Uterus (tissue), 2 donors: ENCODE measurements at regions not wholly inside any gene's neighbourhood (a gene's known extent, or its start where the extent isn't known, plus 50 kb on each side); places are given as distances from the start of the nearest gene placed in this dataset.

Experiments
- POLR2A ChIP-seq, 2 donors: fragments of 450-650 bp; IDR thresholded peaks; one replicate each; pipeline ENCODE4 v1.6.1; 2016; ENCODE audit warnings: antibody characterized with exemption in 2 of 2, mild to moderate bottlenecking in 1 of 2, moderate library complexity in 1 of 2
- TF ChIP-seq, protein P1 (sequence below), 4 experiments: fragments of 200-600 bp in 2 of 4; fragments of 450-650 bp in 2 of 4; sonication (generic) in 2 of 4; IDR thresholded peaks; one replicate each; pipeline ENCODE4 v1.5.1; 2016 to 2019; ENCODE audit warnings: antibody characterized with exemption in 4 of 4, mild to moderate bottlenecking in 2 of 4, moderate library complexity in 1 of 4

DNA sequence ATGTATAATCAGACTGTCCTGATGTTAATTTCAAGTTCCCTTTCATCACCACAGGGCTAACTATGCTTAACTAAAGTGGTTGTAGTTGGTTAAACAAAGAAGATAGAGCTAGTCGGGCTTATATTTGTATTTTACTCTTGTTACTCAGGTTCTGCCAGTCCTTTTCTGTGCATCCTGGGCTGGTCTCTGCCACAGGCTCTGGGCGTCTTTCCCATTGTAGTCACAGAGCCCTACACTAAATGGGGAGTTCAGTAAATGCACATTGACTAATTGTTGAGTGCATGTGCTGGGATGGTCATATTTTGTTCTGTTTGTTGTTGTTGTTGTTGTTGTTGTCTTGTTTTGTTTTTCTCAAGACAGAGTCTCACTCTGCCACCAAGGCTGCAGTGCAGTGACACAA is 125.4 kb upstream of the PGR start:
- TF ChIP-seq, protein P1, sequence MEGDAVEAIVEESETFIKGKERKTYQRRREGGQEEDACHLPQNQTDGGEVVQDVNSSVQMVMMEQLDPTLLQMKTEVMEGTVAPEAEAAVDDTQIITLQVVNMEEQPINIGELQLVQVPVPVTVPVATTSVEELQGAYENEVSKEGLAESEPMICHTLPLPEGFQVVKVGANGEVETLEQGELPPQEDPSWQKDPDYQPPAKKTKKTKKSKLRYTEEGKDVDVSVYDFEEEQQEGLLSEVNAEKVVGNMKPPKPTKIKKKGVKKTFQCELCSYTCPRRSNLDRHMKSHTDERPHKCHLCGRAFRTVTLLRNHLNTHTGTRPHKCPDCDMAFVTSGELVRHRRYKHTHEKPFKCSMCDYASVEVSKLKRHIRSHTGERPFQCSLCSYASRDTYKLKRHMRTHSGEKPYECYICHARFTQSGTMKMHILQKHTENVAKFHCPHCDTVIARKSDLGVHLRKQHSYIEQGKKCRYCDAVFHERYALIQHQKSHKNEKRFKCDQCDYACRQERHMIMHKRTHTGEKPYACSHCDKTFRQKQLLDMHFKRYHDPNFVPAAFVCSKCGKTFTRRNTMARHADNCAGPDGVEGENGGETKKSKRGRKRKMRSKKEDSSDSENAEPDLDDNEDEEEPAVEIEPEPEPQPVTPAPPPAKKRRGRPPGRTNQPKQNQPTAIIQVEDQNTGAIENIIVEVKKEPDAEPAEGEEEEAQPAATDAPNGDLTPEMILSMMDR (IDR thresholded peaks at IDR 0.05), result no peak
- no peak for TF ChIP-seq POLR2A (IDR thresholded peaks at IDR 0.05)
